Neural cell (in vitro differentiated cells): ENCODE measurements at regions not wholly inside any gene's neighbourhood (a gene's known extent, or its start where the extent isn't known, plus 50 kb on each side); places are given as distances from the start of the nearest gene placed in this dataset.

ENCODE experiments used
- EP300 ChIP-seq: fragments of 450-650 bp; conservative IDR thresholded peaks from 2 replicates; pipeline ENCODE4 v1.6.1; 2014; ENCODE audit warnings: antibody characterized with exemption, mild to moderate bottlenecking, moderate library complexity; ENCODE audit not compliant: poor library complexity, severe bottlenecking
- EZH2 ChIP-seq: fragments of 200-600, 300-800 bp; shearing (Covaris generic), sonication (generic); IDR thresholded peaks from 2 replicates; pipeline ENCODE4 v1.6.1; 2014; ENCODE audit warnings: antibody characterized with exemption, low read length, borderline replicate concordance, mild to moderate bottlenecking; ENCODE audit not compliant: insufficient read depth, poor library complexity, severe bottlenecking
- MXI1 ChIP-seq: fragments of 450-650 bp; conservative IDR thresholded peaks from 2 replicates; pipeline ENCODE4 v1.6.1; 2014; ENCODE audit warnings: antibody characterized with exemption, mild to moderate bottlenecking; ENCODE audit not compliant: poor library complexity, severe bottlenecking
- POLR2AphosphoS5 ChIP-seq: IDR thresholded peaks from 2 replicates; pipeline ENCODE4 v1.6.1; 2012
- RAD21 ChIP-seq: fragments of 450-650 bp; conservative IDR thresholded peaks from 2 replicates; pipeline ENCODE4 v1.6.1; 2014; ENCODE audit warnings: antibody characterized with exemption, mild to moderate bottlenecking, moderate library complexity
- TF ChIP-seq, protein P1 (sequence below): fragments of 450-650 bp; IDR thresholded peaks from 2 replicates; pipeline ENCODE4 v1.5.1; 2014; ENCODE audit warnings: antibody characterized with exemption, mild to moderate bottlenecking, moderate library complexity; ENCODE audit not compliant: poor library complexity, severe bottlenecking
- TF ChIP-seq, protein P2 (sequence below): IDR thresholded peaks from 2 replicates; pipeline ENCODE4 v1.6.1; 2012; ENCODE audit warnings: borderline replicate concordance

DNA sequence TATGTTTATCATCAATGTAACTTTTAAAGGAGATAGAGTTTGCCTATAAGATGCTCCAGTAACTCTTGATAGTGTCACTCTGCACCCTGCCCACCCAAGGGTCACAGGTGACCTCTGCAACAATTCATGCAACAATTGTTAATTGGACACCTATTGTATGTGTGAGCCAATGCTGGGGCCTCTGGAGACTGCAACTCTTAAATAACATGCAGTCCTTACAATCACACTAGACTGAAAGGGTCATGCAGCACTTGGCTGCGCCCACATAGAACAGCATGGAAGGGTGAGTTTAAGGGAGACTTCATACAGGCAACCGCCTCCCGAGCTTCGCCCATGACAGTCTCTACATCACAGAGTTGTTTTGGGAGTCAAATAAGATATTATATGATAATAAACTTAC, 137.1 kb upstream of the TWIST2 start:
- TF ChIP-seq, protein P1, sequence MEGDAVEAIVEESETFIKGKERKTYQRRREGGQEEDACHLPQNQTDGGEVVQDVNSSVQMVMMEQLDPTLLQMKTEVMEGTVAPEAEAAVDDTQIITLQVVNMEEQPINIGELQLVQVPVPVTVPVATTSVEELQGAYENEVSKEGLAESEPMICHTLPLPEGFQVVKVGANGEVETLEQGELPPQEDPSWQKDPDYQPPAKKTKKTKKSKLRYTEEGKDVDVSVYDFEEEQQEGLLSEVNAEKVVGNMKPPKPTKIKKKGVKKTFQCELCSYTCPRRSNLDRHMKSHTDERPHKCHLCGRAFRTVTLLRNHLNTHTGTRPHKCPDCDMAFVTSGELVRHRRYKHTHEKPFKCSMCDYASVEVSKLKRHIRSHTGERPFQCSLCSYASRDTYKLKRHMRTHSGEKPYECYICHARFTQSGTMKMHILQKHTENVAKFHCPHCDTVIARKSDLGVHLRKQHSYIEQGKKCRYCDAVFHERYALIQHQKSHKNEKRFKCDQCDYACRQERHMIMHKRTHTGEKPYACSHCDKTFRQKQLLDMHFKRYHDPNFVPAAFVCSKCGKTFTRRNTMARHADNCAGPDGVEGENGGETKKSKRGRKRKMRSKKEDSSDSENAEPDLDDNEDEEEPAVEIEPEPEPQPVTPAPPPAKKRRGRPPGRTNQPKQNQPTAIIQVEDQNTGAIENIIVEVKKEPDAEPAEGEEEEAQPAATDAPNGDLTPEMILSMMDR: no peak
- TF ChIP-seq, protein P2, sequence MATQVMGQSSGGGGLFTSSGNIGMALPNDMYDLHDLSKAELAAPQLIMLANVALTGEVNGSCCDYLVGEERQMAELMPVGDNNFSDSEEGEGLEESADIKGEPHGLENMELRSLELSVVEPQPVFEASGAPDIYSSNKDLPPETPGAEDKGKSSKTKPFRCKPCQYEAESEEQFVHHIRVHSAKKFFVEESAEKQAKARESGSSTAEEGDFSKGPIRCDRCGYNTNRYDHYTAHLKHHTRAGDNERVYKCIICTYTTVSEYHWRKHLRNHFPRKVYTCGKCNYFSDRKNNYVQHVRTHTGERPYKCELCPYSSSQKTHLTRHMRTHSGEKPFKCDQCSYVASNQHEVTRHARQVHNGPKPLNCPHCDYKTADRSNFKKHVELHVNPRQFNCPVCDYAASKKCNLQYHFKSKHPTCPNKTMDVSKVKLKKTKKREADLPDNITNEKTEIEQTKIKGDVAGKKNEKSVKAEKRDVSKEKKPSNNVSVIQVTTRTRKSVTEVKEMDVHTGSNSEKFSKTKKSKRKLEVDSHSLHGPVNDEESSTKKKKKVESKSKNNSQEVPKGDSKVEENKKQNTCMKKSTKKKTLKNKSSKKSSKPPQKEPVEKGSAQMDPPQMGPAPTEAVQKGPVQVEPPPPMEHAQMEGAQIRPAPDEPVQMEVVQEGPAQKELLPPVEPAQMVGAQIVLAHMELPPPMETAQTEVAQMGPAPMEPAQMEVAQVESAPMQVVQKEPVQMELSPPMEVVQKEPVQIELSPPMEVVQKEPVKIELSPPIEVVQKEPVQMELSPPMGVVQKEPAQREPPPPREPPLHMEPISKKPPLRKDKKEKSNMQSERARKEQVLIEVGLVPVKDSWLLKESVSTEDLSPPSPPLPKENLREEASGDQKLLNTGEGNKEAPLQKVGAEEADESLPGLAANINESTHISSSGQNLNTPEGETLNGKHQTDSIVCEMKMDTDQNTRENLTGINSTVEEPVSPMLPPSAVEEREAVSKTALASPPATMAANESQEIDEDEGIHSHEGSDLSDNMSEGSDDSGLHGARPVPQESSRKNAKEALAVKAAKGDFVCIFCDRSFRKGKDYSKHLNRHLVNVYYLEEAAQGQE: no peak
- no peak for TF ChIP-seq EP300
- no peak for TF ChIP-seq RAD21
- no peak for TF ChIP-seq EZH2
- TF ChIP-seq POLR2AphosphoS5: no peak
- no peak for TF ChIP-seq MXI1
